ENCODE measurements at regions not wholly inside any gene's neighbourhood (a gene's known extent, or its start where the extent isn't known, plus 50 kb on each side); places are given as distances from the start of the nearest gene placed in this dataset.
A peak's percentile ranks its signal among the peaks of the same experiment; 100 is the strongest.

DNA sequence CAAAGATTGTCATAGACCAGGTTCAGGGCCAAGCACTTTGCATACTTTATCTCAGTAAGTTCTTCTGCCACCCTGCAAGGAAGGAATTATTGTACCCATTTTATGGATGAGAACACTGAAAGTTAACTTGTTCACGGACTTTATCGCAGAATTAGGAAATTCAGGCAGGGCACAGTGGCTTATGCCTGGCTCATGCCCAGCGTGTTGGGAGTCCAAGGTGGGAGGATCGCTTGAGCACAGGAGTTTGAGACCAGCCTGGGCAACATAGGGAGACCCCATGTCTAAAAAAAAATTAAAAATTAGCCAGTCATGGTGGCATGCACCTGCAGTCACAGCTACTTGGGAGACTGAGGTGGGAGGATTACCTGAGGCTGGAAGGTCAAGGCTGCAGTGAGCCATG is 72.4 kb downstream of the MFAP3 start:
- H3K9me3 ChIP-seq (ENCODE audit: low read depth), result no peaks in the 10 kb centered on the region
- in situ Hi-C loops (cut with MboI), result no loop called here
- H3K27ac ChIP-seq, result no peak overlapping the region

DNA sequence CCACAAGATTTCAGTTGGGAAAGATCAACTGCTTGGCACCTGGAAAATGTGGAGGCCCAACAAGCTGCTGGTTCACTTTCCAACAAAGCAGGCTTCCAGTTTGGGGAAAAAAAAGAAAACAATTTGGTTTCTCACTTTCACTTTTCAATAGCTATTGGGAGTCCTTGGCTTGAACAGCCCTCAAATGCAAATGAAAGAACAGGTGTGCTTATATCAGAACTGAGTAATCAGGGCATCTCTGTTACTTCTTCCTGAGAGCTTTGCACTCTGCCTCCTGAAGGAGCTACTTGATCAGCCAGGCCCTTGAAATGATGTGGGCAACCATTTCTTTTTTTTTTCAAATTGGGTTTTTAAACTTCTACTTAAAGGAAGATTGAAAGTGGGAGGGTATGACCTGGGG is 73.5 kb downstream of the MFAP3 start:
- Histone ChIP-seq H3F3A (ENCODE audit: insufficient read depth) (no peaks in the 10 kb centered on the region), H3K79me2 (ENCODE audit: insufficient read depth) (no peaks in the 10 kb centered on the region), H3K9me2 (ENCODE audit: insufficient read depth) (no peaks in the 10 kb centered on the region), H3K27ac (no peak overlapping the region), H4K20me1 (ENCODE audit: insufficient read depth) (no peaks in the 10 kb centered on the region), H3K27me3 (replicated peaks; ENCODE audit: insufficient read depth) (no peaks in the 10 kb centered on the region), H3K9me3 (ENCODE audit: low read depth) (no peaks in the 10 kb centered on the region), H3K4me1 (ENCODE audit: insufficient read depth) (no peaks in the 10 kb centered on the region), H3K4me3 (no peak overlapping the region), H3K36me3 (ENCODE audit: low read depth) (no peaks in the 10 kb centered on the region), H3K4me2 (ENCODE audit: unreplicated experiment) (no peak overlapping the region), H3K9ac (no peak overlapping the region), H2AFZ (no peak overlapping the region)
- in situ Hi-C loops (cut with MboI), result no loop called here
- no peak for DNase-seq
- TF ChIP-seq EZH2 (IDR thresholded peaks at IDR 0.05; ENCODE audit: insufficient read depth, poor library complexity, severe bottlenecking) (no peak), EZH2phosphoT487 (IDR thresholded peaks at IDR 0.05; ENCODE audit: insufficient read depth, low read depth) (no peak)

More for the DNA sequence above, 72.4 kb downstream of the MFAP3 start:
- H3F3A ChIP-seq (ENCODE audit: insufficient read depth), result no peaks in the 10 kb centered on the region
- no peaks in the 10 kb centered on the region for H3K79me2 ChIP-seq (ENCODE audit: insufficient read depth)
- H3K9ac ChIP-seq, result no peak overlapping the region
- H3K4me1 ChIP-seq (ENCODE audit: insufficient read depth), result no peaks in the 10 kb centered on the region
- no peak overlapping the region for H3K4me3 ChIP-seq
- no peaks in the 10 kb centered on the region for H3K9me2 ChIP-seq (ENCODE audit: insufficient read depth)
- H2AFZ ChIP-seq, result no peak overlapping the region
- no peaks in the 10 kb centered on the region for H3K36me3 ChIP-seq (ENCODE audit: low read depth)
- H3K4me2 ChIP-seq (ENCODE audit: unreplicated experiment), result no peak overlapping the region
- DNase-seq, result no peak
- H3K27me3 ChIP-seq (replicated peaks; ENCODE audit: insufficient read depth), result no peaks in the 10 kb centered on the region
- TF ChIP-seq EZH2phosphoT487 (IDR thresholded peaks at IDR 0.05; ENCODE audit: insufficient read depth, low read depth), result no peak
- no peak for TF ChIP-seq EZH2 (IDR thresholded peaks at IDR 0.05; ENCODE audit: insufficient read depth, poor library complexity, severe bottlenecking)
- 94 to 99% methylated on average over 4 of the region's 4 CpGs for WGBS, 2 experiments (ENCODE audit: low coverage in 1 of 2, low lambda C conversion rate in 2 of 2, missing lambda C conversion rate in 2 of 2)
- H4K20me1 ChIP-seq (ENCODE audit: insufficient read depth), result no peaks in the 10 kb centered on the region

DNA sequence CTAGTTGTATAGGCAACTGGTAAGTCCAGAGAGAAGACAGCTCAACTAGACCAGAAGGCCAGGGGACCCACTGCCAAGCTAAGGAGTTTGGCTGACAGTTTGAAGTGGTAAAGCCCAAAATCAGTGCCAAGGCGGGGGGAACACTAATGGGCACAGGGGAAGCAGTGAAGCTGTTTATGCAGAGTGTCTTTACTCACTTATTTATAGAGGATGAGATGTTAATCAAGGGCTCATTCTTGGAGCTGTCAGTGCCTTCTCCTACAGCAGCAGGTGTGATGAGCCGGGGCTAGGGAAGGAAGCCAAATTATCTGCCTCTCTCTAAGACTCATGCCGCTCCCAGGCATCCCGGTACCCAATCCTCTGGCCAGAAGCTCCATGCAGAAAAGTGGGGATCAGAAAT is 75.2 kb upstream of the GALNT10 start:
- Histone ChIP-seq H4K20me1 (ENCODE audit: insufficient read depth) (no peaks in the 10 kb centered on the region), H3F3A (ENCODE audit: insufficient read depth) (no peaks in the 10 kb centered on the region), H3K27ac (no peak overlapping the region), H3K4me3 (no peak overlapping the region), H3K4me1 (ENCODE audit: insufficient read depth) (0 out of 2 replicates have a peak, but pooled peaks cover 5% of the 10 kb centered on the region), H3K9me3 (ENCODE audit: low read depth) (no peaks in the 10 kb centered on the region), H3K27me3 (replicated peaks; ENCODE audit: insufficient read depth) (no peaks in the 10 kb centered on the region), H3K4me2 (ENCODE audit: unreplicated experiment) (no peak overlapping the region), H3K9ac (no peak overlapping the region), H3K79me2 (ENCODE audit: insufficient read depth) (no peaks in the 10 kb centered on the region), H3K9me2 (ENCODE audit: insufficient read depth) (no peaks in the 10 kb centered on the region), H2AFZ (no peak overlapping the region), H3K36me3 (ENCODE audit: low read depth) (no peaks in the 10 kb centered on the region)
- 73 to 75% methylated on average over 4 of the region's 4 CpGs for WGBS, 2 experiments (ENCODE audit: low coverage in 1 of 2, low lambda C conversion rate in 2 of 2, missing lambda C conversion rate in 2 of 2)
- in situ Hi-C loops (cut with MboI), result no loop called here
- TF ChIP-seq EZH2phosphoT487 (IDR thresholded peaks at IDR 0.05; ENCODE audit: insufficient read depth, low read depth) (no peak), EZH2 (IDR thresholded peaks at IDR 0.05; ENCODE audit: insufficient read depth, poor library complexity, severe bottlenecking) (no peak)
- DNase-seq, result no peak

DNA sequence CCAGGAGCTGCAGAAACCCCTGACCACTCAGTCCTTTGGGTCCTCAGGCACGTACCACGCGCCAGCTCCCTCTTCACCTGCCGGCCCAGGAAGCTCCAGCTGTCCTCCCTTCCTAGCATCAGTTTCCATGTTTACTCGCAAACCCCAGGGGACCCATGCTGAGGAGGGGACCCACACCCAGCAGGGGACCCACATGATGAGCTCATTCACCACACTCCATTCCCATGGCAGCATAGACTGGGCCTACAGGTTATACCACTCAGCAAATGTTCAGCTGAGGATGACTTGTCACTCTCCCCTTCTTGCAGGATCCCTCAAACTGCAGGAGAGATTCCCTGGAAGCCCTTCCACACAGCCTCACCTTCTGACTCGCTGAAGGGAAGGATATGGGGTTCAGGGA is 73.5 kb upstream of the GALNT10 start:
- H2AFZ ChIP-seq, result no peak overlapping the region
- no peak overlapping the region for H3K4me3 ChIP-seq
- H3K27ac ChIP-seq, result no peak overlapping the region
- H3F3A ChIP-seq (ENCODE audit: insufficient read depth), result no peaks in the 10 kb centered on the region
- no peaks in the 10 kb centered on the region for H3K36me3 ChIP-seq (ENCODE audit: low read depth)
- H3K27me3 ChIP-seq (replicated peaks; ENCODE audit: insufficient read depth), result no peaks in the 10 kb centered on the region
- H4K20me1 ChIP-seq (ENCODE audit: insufficient read depth), result no peaks in the 10 kb centered on the region
- TF ChIP-seq EZH2 (IDR thresholded peaks at IDR 0.05; ENCODE audit: insufficient read depth, poor library complexity, severe bottlenecking) (no peak), EZH2phosphoT487 (IDR thresholded peaks at IDR 0.05; ENCODE audit: insufficient read depth, low read depth) (no peak)
- H3K9me3 ChIP-seq (ENCODE audit: low read depth), result no peaks in the 10 kb centered on the region
- H3K4me1 ChIP-seq (ENCODE audit: insufficient read depth), result 0 out of 2 replicates have a peak, but pooled peaks cover 5% of the 10 kb centered on the region
- DNase-seq, result no peak
- in situ Hi-C loops (cut with MboI), result no loop called here
- no peak overlapping the region for H3K4me2 ChIP-seq (ENCODE audit: unreplicated experiment)
- H3K79me2 ChIP-seq (ENCODE audit: insufficient read depth), result no peaks in the 10 kb centered on the region
- H3K9me2 ChIP-seq (ENCODE audit: insufficient read depth), result no peaks in the 10 kb centered on the region
- 91 to 95% methylated on average over 6 of the region's 6 CpGs for WGBS, 2 experiments (ENCODE audit: low coverage in 1 of 2, low lambda C conversion rate in 2 of 2, missing lambda C conversion rate in 2 of 2)
- H3K9ac ChIP-seq, result no peak overlapping the region

DNA sequence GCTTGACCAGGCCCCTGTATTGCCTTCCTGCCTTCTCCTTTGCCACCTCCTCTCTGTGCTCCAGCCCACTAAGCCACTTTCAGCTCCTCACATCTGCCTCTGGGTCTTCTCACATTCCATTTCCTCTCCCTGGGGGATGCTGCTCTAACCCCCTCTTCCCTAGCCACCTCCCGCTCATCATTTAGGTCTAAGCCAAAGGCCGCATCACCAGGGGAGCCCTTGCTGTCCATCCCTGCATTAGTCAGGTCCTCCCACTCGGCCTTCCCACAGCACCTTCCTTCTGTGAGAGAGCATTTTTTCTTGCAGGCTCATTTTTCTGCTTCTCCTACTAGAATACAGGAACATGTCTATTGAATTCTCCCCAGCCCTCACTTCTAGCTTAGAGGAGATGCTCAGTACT is 72.6 kb upstream of the GALNT10 start:
- Histone ChIP-seq H3K27ac (no peak overlapping the region), H3K4me2 (ENCODE audit: unreplicated experiment) (no peak overlapping the region), H3K79me2 (ENCODE audit: insufficient read depth) (no peaks in the 10 kb centered on the region), H2AFZ (no peak overlapping the region), H3K9me3 (ENCODE audit: low read depth) (no peaks in the 10 kb centered on the region), H3K9me2 (ENCODE audit: insufficient read depth) (no peaks in the 10 kb centered on the region), H3K4me3 (no peak overlapping the region), H3K36me3 (ENCODE audit: low read depth) (no peaks in the 10 kb centered on the region), H3K27me3 (replicated peaks; ENCODE audit: insufficient read depth) (no peaks in the 10 kb centered on the region), H3F3A (ENCODE audit: insufficient read depth) (no peaks in the 10 kb centered on the region), H3K9ac (no peak overlapping the region), H4K20me1 (ENCODE audit: insufficient read depth) (no peaks in the 10 kb centered on the region), H3K4me1 (ENCODE audit: insufficient read depth) (0 out of 2 replicates have a peak, but pooled peaks cover 5% of the 10 kb centered on the region)
- 74 to 75% methylated on average over 3 of the region's 3 CpGs for WGBS, 2 experiments (ENCODE audit: low coverage in 1 of 2, low lambda C conversion rate in 2 of 2, missing lambda C conversion rate in 2 of 2)
- in situ Hi-C loops (cut with MboI), result no loop called here
- DNase-seq, result peak; percentile 31
- TF ChIP-seq EZH2 (IDR thresholded peaks at IDR 0.05; ENCODE audit: insufficient read depth, poor library complexity, severe bottlenecking), result no peak
- no peak for TF ChIP-seq EZH2phosphoT487 (IDR thresholded peaks at IDR 0.05; ENCODE audit: insufficient read depth, low read depth)
